Mammary epithelial cell (primary cell): ENCODE measurements at regions not wholly inside any gene's neighbourhood (a gene's known extent, or its start where the extent isn't known, plus 50 kb on each side); places are given as distances from the start of the nearest gene placed in this dataset.
"Not testable (repeated sequence)": the region's sequence is repeated elsewhere in the genome, so short reads cannot be mapped to it uniquely, and the experiment has no call there.

Experiments used
- EZH2 ChIP-seq: IDR thresholded peaks from 2 replicates; pipeline ENCODE4 v1.6.1; 2012; ENCODE audit warnings: low read length, inconsistent platforms, borderline replicate concordance
- TF ChIP-seq, protein P1 (sequence below), 2 donors: IDR thresholded peaks in 1 of 2; conservative IDR thresholded peaks in 1 of 2; 2 replicates each; pipeline ENCODE4 v1.5.1; 2011 to 2012; ENCODE audit warnings: inconsistent platforms in 2 of 2, low read length in 2 of 2, mild to moderate bottlenecking in 2 of 2, control low read depth in 1 of 2, low read depth in 1 of 2; ENCODE audit not compliant: insufficient read depth in 1 of 2; ENCODE audit errors: extremely low read depth in 1 of 2

DNA sequence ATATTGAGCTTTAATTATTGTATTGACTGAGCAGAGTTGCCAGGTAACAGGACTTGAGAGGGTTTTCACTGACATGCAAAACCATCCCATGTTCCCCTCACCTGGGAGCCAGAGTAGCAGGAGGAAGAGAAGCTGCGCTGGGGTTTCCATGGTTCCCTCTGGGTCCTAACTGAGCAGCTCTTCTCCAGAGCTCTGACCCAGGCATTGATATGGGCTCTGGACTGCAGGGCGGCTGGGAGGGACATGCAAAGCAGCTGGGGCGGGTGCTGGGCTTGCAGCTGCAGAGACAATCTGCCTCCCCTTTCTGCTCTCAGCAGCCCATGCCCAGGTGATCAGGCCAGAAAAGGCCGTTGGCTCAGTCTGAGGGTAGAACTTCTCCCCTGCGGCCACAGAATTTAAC is 451.5 kb downstream of the RPIA start:
- TF ChIP-seq, protein P1, sequence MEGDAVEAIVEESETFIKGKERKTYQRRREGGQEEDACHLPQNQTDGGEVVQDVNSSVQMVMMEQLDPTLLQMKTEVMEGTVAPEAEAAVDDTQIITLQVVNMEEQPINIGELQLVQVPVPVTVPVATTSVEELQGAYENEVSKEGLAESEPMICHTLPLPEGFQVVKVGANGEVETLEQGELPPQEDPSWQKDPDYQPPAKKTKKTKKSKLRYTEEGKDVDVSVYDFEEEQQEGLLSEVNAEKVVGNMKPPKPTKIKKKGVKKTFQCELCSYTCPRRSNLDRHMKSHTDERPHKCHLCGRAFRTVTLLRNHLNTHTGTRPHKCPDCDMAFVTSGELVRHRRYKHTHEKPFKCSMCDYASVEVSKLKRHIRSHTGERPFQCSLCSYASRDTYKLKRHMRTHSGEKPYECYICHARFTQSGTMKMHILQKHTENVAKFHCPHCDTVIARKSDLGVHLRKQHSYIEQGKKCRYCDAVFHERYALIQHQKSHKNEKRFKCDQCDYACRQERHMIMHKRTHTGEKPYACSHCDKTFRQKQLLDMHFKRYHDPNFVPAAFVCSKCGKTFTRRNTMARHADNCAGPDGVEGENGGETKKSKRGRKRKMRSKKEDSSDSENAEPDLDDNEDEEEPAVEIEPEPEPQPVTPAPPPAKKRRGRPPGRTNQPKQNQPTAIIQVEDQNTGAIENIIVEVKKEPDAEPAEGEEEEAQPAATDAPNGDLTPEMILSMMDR (conservative IDR thresholded peaks at IDR 0.05 in 1 of 2, IDR thresholded peaks at IDR 0.05 in 1 of 2; ENCODE audit: extremely low read depth in 1 of 2, insufficient read depth in 1 of 2, low read depth in 1 of 2, low read length in 2 of 2): not testable (repeated sequence)
- not testable (repeated sequence) for TF ChIP-seq EZH2
